Neural cell (in vitro differentiated cells): ENCODE measurements at regions not wholly inside any gene's neighbourhood (a gene's known extent, or its start where the extent isn't known, plus 50 kb on each side); places are given as distances from the start of the nearest gene placed in this dataset.

Experiments
- POLR2AphosphoS5 ChIP-seq: IDR thresholded peaks from 2 replicates; pipeline ENCODE4 v1.6.1; 2012
- RAD21 ChIP-seq: fragments of 450-650 bp; conservative IDR thresholded peaks from 2 replicates; pipeline ENCODE4 v1.6.1; 2014; ENCODE audit warnings: antibody characterized with exemption, mild to moderate bottlenecking, moderate library complexity

DNA sequence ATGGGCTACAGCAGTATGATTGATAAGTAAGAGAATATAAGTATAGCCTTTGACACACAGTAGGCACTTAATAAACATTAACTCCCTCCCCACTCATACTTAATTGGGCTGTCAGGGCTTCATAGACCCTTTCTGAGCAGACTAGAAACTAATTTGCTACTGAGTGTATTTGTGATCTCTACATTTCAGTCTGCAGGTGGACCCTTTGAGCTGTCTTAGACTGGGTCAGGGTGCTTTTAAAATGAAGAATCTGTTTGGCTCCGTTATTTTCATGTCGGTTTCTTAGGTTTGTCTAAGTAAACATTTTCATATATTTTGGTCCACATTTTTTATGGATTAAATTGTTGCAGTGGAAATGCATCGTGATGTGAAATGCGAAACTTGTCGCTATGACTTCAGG, 50.3 kb upstream of the SELENOK start (continued):
- TF ChIP-seq RAD21 = peak; percentile 75
- TF ChIP-seq POLR2AphosphoS5 = no peak
